ENCODE measurements at regions not wholly inside any gene's neighbourhood (a gene's known extent, or its start where the extent isn't known, plus 50 kb on each side); places are given as distances from the start of the nearest gene placed in this dataset.

DNA sequence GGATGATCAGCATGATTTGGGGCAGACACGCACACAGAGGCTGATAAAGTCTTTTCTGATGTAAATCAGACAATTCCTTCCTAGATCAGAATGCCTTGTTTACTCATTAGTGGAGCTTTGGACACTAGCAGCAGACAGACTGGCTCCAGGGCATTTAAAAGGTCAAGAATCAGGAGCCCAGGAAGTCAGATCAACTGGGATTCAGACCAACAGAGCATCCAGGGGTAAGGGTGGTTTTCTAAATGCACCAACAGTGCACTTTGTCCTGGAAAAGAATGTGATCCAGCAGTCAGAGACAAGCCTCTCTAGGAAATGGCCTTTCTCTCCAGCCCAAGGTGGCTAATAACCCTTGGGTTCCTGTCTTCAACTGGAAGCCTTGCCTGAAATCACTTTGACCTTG lies 405.3 kb downstream of the MED13L start:
- H3K9me3 ChIP-seq (replicated peaks; ENCODE audit: control insufficient read depth, insufficient read depth, low read length): no peaks in the 10 kb centered on the region
- dilution Hi-C loops (cut with MboI; ENCODE audit: extremely low pct_ligation_motif_present, low sequenced_read_pairs) (no loop called here), intact Hi-C loops (cut with micrococcal nuclease) (loop anchor here (5.0 kb wide), 1 partner anchor 1210 kb away; no protein-coding TSS in a partner anchor)
- ChIA-PET POLR2A (no interaction called here), CTCF (no interaction called here)
- H3K4me2 ChIP-seq (ENCODE audit: insufficient read depth, low read length): no peak overlapping the region
- H2AFZ ChIP-seq (ENCODE audit: low read depth, low read length): no peak overlapping the region
- no peak overlapping the region for H3K4me3 ChIP-seq (replicated peaks in 1 of 3; ENCODE audit: insufficient read depth in 1 of 3, low read depth in 1 of 3, low read length in 3 of 3)
- DNase-seq (ENCODE audit: low read depth, low spot score) (no peak), FAIRE-seq (no peak)
- H3K27me3 ChIP-seq (ENCODE audit: control insufficient read depth in 2 of 2, insufficient read depth in 2 of 2, low read length in 2 of 2): no peaks in the 10 kb centered on the region
- H3K79me2 ChIP-seq (ENCODE audit: control insufficient read depth, insufficient read depth, low read length): no peaks in the 10 kb centered on the region
- BruUV-seq (replicated peaks): no TSS peak
- H3K4me1 ChIP-seq (ENCODE audit: control insufficient read depth, extremely low read depth, insufficient read depth, low read length): no peaks in the 10 kb centered on the region
- H3K36me3 ChIP-seq (ENCODE audit: control insufficient read depth in 2 of 2, extremely low read depth in 1 of 2, insufficient read depth in 2 of 2, low read length in 2 of 2): no peaks in the 10 kb centered on the region
- no peaks in the 10 kb centered on the region for H4K20me1 ChIP-seq (replicated peaks; ENCODE audit: control insufficient read depth, extremely low read depth, insufficient read depth, low read length)
- H3K9me1 ChIP-seq (replicated peaks; ENCODE audit: control insufficient read depth, extremely low read depth, insufficient read depth, low read length): no peaks in the 10 kb centered on the region
- TF ChIP-seq FOS (IDR thresholded peaks at IDR 0.05; ENCODE audit: borderline replicate concordance, insufficient read depth, low read length) (no peak), EZH2 (IDR thresholded peaks at IDR 0.05; ENCODE audit: borderline replicate concordance, low read depth, low read length, severe bottlenecking) (no peak), MAX (IDR thresholded peaks at IDR 0.05; ENCODE audit: insufficient read depth, insufficient read length) (no peak)
- TF ChIP-seq, protein P1, sequence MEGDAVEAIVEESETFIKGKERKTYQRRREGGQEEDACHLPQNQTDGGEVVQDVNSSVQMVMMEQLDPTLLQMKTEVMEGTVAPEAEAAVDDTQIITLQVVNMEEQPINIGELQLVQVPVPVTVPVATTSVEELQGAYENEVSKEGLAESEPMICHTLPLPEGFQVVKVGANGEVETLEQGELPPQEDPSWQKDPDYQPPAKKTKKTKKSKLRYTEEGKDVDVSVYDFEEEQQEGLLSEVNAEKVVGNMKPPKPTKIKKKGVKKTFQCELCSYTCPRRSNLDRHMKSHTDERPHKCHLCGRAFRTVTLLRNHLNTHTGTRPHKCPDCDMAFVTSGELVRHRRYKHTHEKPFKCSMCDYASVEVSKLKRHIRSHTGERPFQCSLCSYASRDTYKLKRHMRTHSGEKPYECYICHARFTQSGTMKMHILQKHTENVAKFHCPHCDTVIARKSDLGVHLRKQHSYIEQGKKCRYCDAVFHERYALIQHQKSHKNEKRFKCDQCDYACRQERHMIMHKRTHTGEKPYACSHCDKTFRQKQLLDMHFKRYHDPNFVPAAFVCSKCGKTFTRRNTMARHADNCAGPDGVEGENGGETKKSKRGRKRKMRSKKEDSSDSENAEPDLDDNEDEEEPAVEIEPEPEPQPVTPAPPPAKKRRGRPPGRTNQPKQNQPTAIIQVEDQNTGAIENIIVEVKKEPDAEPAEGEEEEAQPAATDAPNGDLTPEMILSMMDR (IDR thresholded peaks at IDR 0.05; ENCODE audit: extremely low read depth in 1 of 2, insufficient read depth in 1 of 2, low read depth in 1 of 2, low read length in 2 of 2): no peak
- H3K9ac ChIP-seq (replicated peaks; ENCODE audit: extremely low read depth, insufficient read depth, low read length): no peak overlapping the region
- H3K27ac ChIP-seq (ENCODE audit: insufficient read depth, low read depth, low read length): no peak overlapping the region

GRCh38 chr12:115871714-115872113 lies 405.8 kb downstream of the MED13L start:
- no peak overlapping the region for H2AFZ ChIP-seq (ENCODE audit: low read depth, low read length)
- CTCF ChIA-PET: no interaction called here
- no peak for FAIRE-seq

More at GRCh38 chr12:115871714-115872113, 405.8 kb downstream of the MED13L start:
- no peak overlapping the region for H3K4me2 ChIP-seq (ENCODE audit: insufficient read depth, low read length)
- H3K36me3 ChIP-seq (ENCODE audit: control insufficient read depth in 2 of 2, extremely low read depth in 1 of 2, insufficient read depth in 2 of 2, low read length in 2 of 2): no peaks in the 10 kb centered on the region
- no peak overlapping the region for H3K9ac ChIP-seq (replicated peaks; ENCODE audit: extremely low read depth, insufficient read depth, low read length)
- dilution Hi-C loops (cut with MboI; ENCODE audit: extremely low pct_ligation_motif_present, low sequenced_read_pairs) (no loop called here), intact Hi-C loops (cut with micrococcal nuclease) (loop anchor here (5.0 kb wide), 1 partner anchor 1209 kb away; no protein-coding TSS in a partner anchor)
- no peaks in the 10 kb centered on the region for H3K27me3 ChIP-seq (ENCODE audit: control insufficient read depth in 2 of 2, insufficient read depth in 2 of 2, low read length in 2 of 2)
- POLR2A ChIA-PET: no interaction called here
- H3K9me1 ChIP-seq (replicated peaks; ENCODE audit: control insufficient read depth, extremely low read depth, insufficient read depth, low read length): no peaks in the 10 kb centered on the region
- no TSS peak for BruUV-seq (replicated peaks)
- no peaks in the 10 kb centered on the region for H4K20me1 ChIP-seq (replicated peaks; ENCODE audit: control insufficient read depth, extremely low read depth, insufficient read depth, low read length)
- H3K79me2 ChIP-seq (ENCODE audit: control insufficient read depth, insufficient read depth, low read length): no peaks in the 10 kb centered on the region
- no peak overlapping the region for H3K27ac ChIP-seq (ENCODE audit: insufficient read depth, low read depth, low read length)
- TF ChIP-seq, protein P1 (IDR thresholded peaks at IDR 0.05; ENCODE audit: extremely low read depth in 1 of 2, insufficient read depth in 1 of 2, low read depth in 1 of 2, low read length in 2 of 2): peak; percentile 34 to 35
- TF ChIP-seq MYC (IDR thresholded peaks at IDR 0.05; ENCODE audit: low read depth, low read length) (no peak), FOS (IDR thresholded peaks at IDR 0.05; ENCODE audit: borderline replicate concordance, insufficient read depth, low read length) (no peak)
- no peak for DNase-seq (ENCODE audit: low read depth, low spot score)
- no peaks in the 10 kb centered on the region for H3K9me3 ChIP-seq (replicated peaks; ENCODE audit: control insufficient read depth, insufficient read depth, low read length)
- no peaks in the 10 kb centered on the region for H3K4me1 ChIP-seq (ENCODE audit: control insufficient read depth, extremely low read depth, insufficient read depth, low read length)
- H3K4me3 ChIP-seq (replicated peaks in 1 of 3; ENCODE audit: insufficient read depth in 1 of 3, low read depth in 1 of 3, low read length in 3 of 3): no peak overlapping the region

All from endothelial cell of umbilical vein (primary cell).